GM19238 (cell line): ENCODE measurements at regions not wholly inside any gene's neighbourhood (a gene's known extent, or its start where the extent isn't known, plus 50 kb on each side); places are given as distances from the start of the nearest gene placed in this dataset.

Experiments
- DNase-seq: peaks from one replicate; pipeline ENCODE4 v3.0.0; 2011; ENCODE audit warnings: low spot score; ENCODE audit not compliant: insufficient read length

- DNase-seq = no peak
Measured at GRCh38 chr5:51033215-51033614, 350.0 kb upstream of the ISL1 start.

- no peak for DNase-seq
Measured at GRCh38 chr5:51034222-51034901, 348.9 kb upstream of the ISL1 start.

DNA sequence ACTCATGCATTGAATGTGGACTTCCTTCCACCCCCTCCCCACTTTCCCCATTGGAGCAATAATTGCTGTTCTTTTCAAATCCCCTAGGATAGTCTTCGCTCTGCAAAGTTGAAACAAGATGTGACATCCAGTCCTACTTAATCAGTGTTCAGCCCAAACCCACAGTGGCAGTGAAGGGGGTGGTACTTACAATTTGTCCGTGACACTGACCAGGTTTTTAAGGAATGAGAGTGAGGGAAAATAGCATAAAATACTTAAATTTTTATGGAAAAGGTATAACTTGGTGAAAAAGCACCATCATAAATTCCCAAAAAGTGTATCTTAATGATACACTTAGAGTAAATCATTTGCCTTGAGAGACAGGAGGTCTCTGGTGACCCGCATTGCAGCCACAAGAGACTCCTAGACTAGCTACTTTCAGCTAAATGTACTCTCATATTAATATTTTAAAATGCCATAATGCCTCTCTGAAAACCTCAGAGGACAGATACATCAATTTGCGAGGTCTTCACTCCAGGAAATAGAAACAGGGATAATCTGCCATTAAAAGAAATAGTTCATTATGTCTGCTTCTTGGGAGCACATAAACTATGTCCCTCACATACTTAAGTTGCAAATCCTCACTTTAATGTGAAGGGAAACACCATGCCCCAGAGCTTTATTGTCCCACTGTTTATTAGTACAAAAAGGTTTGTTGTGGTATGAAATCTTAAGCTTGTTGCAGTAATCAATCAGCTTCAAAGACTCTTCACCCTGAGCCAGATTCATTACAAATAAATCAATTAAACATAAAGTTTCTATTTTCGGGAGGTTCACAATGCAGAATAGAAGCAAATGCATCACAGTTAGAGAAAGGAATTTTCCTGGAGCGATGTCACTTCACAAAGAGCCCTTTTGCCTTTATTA is 343.6 kb upstream of the ISL1 start:
- no peak for DNase-seq

GRCh38 chr5:51043745-51044144 is 339.5 kb upstream of the ISL1 start:
- no peak for DNase-seq

DNA sequence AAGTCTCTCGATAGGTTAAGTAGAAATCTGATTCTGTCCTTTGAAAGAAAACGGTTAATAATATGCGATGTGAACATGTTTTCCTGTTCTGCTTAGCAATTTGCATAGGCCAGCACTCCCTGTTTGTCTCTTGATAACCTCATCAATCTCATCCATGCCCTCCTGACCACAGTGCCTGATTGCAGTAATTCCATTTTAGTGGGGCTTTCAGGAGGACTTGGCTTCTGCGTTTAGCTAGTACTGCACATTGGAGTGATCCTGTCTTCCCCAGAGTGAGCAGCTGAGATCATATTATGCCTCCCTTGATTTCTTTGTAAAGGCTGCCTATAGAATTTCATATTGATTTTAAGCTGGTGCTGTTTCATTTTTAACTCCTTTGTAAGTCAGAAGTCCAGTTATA is 335.9 kb upstream of the ISL1 start:
- no peak for DNase-seq

GRCh38 chr5:51053361-51053760 is 329.9 kb upstream of the ISL1 start:
- no peak for DNase-seq

GRCh38 chr5:51060953-51061352 is 322.3 kb upstream of the ISL1 start:
- DNase-seq = no peak

GRCh38 chr5:51072937-51073336 is 310.3 kb upstream of the ISL1 start:
- DNase-seq = no peak

- no peak for DNase-seq
Measured at GRCh38 chr5:51082741-51083140, 300.5 kb upstream of the ISL1 start.

- no peak for DNase-seq
Measured at GRCh38 chr5:51091816-51092215, 291.4 kb upstream of the ISL1 start.

DNA sequence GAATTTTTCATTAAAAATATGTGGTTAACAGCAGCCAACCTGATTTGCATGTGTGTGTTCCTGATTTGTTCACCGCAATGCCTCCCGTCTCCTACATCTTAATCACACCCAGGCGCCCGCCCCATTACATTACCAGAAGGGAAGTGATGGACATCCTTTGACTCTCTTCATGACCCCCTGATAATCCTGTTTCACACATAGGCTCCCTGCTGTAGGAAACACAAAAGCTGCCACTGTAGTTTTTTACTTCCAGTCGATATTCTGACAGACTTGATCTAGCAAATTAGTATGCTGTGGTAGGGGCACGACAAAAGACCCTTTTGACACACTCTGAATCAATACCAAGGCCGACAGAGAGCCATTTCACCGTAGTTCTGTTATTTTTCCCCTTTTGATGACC is 287.8 kb upstream of the ISL1 start:
- DNase-seq = no peak

DNA sequence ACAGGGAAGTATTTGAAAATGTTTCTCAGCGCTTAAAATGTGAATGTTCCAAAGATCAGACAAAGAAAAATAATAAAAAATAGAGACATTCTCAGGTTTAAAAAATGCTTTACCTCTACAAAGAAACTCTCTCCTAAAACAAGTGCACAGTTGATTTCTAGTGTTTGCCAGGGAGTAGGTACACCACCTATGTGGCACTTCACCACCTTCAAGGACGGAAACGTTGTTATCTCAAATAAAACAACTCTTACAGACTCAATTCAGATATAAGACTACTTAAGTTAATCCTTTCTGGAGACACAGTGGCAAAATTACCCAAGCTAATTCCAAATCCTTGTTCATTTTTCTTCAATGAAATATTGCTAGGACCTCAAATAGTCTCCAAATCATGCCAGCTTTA is 286.4 kb upstream of the ISL1 start:
- DNase-seq = no peak

DNA sequence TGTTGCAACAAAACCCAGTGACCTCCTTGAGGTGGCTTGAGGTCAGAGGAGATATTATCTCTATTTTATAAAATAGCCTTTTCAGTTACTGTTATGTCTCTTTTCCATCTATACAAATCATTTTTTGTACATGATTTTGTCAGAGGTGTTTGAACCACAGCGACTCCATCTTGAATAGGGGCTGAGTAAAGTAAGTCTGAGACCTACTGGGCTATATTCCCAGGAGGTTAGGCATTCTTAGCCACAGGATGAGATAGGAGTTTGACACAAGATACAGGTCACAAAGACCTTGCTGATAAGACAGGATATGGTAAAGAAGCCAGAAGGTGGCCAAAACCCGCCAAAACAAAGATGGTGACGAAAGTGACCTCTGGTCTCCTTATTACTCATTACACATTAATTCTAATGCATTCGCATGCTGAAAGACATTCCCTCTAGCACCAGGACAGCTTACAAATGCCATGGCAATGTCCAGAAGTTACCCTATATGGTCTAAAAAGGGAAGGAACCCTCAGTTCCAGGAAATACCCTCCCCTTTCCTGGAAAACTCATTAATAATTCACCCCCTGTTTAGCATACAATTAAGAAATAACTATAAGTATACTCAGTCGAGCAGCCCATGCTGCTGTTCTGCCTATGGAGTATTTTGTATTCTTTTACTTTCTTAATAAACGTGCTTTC is 283.9 kb upstream of the ISL1 start:
- no peak for DNase-seq

GRCh38 chr5:51104556-51104955 is 278.7 kb upstream of the ISL1 start:
- no peak for DNase-seq

DNA sequence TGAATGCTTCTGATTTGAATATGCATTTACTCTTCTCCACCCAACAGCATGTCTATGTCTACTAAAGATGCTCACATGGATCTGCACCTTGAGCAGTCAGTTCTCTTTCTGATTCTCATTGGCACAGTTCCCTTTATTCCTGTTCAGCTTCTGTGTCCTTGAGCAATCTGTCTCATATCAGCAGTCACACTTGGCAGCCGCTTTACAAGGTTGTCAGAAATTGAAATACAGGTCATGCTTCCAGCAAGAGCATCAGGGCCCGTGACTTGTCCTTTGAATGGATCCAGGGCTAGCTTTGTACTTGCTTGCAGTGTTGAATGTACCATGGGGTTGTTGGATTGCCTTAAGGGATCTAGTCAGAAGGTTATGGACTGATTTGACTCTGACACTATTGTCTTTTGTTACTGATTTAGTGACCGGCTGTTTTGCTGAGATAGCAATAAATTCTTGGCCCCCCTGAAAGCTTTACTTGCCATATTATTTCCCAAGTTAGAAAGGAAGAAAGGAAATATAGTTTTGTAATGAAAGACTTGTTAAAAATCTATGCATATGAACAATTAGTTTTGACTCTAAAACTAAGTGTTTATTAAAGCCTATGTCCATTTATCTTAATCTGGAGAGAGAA is 273.4 kb upstream of the ISL1 start:
- DNase-seq = no peak

DNA sequence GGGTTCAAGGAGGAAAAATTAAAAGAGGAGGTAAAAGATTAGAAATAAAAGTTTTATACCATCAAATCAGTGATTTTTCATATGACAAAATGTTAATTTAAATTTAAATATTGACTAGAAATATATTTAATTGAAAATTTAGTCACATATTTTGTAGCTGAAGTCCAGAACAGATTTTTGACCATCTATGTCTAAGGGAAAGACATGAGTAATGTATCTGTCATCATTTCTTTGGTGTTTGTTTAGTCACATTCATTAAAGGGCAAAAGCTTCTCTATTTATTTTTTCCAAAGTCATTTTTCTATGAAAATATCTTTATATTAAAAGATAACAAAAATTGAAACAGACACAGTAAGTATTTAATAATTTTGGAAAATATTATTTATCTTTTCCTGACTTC is 252.0 kb upstream of the ISL1 start:
- DNase-seq = no peak

GRCh38 chr5:51138164-51138563 is 245.1 kb upstream of the ISL1 start:
- no peak for DNase-seq

GRCh38 chr5:51148437-51148836 is 234.8 kb upstream of the ISL1 start:
- no peak for DNase-seq

- no peak for DNase-seq
Measured at GRCh38 chr5:51156222-51156621, 227.0 kb upstream of the ISL1 start.

DNA sequence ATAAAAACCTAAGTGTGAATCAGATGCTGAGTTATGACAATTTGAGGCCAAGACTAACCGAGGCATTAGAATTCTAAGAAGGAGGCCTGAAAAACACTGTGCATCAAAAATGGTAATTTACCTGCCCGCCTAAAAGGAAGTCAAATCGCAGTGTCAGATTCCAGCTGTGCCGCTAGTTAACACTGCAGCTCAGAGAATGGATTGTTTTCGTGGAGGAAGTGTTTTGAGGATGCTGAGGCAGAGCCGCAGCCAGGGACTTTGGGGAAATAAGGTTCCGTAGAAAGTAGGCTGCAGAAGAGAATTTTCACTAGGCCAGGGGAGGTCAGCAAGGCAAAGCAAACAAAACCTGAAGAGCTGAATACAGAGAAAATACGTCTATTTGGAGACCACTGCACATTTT is 226.4 kb upstream of the ISL1 start:
- no peak for DNase-seq

DNA sequence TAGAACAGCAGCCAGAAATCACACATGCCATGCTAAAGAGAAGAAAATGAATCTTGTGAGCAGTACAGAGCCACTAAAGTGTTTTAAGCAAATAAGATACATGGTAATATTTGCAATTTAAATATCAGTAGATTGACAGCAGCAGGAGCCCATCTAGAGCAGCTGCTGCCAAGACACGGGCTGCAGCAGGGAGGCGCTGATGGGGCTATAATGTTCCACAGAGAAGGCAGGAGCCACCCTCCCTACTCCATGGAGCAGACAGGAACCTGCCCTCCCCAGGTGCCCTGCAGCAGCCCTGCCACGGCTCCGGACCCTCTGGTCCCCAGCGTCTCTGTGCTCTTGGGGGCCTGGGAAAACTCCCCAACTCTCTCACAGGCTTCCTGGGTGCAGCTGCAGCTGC is 224.1 kb upstream of the ISL1 start:
- DNase-seq = no peak

DNA sequence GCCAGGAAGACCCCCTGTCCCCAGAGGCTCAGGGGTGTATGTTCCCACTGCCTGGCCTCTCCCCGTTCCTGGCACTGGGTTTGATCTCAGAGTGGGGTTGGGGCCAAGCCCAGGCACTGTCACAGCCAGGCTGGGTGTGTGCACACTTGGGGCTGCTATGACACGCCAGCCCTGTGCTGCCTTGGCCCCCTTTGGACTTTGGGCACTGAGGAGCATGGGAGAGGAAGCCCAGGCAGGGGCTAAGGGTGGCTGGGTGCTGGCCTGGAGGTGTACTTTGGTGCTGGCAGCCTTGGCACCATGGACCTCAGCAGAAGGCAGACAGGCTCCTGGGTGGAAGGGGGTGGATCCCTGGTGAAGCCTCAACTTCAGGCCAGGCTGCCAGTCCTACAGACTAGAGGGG is 223.6 kb upstream of the ISL1 start:
- no peak for DNase-seq
